Activated CD8-positive, alpha-beta memory T cell treated with anti-CD3 and anti-CD28 coated beads, Interleukin-2, amount 10 ng/mL, durations not matched to agents 7 days and 5 days (primary cell): ENCODE measurements at regions not wholly inside any gene's neighbourhood (a gene's known extent, or its start where the extent isn't known, plus 50 kb on each side); places are given as distances from the start of the nearest gene placed in this dataset.

Source experiments
- ATAC-seq: fragments of 150-1000 bp; cut with Tn5 transposase; one replicate; pipeline ENCODE4 v1.10.0; 2021; ENCODE audit warnings: moderate library complexity
- CTCF ChIA-PET: fragments of 350-600 bp; sonication (Branson Sonifier 250); formaldehyde crosslinking; loops from one replicate; lab custom pipeline; 2021; ENCODE audit warnings: antibody characterized with exemption; lab: Charles Lee
- DNase-seq: peaks from one replicate; pipeline ENCODE4 v3.0.0-alpha.2; 2020
- H3K27ac Mint-ChIP-seq: one replicate; pipeline ENCODE4 v1.8.0; 2021; ENCODE audit warnings: mild to moderate bottlenecking, mixed read lengths
- H3K27me3 Mint-ChIP-seq: one replicate; pipeline ENCODE4 v1.8.0; 2021; ENCODE audit warnings: mixed read lengths
- H3K36me3 Mint-ChIP-seq: one replicate; pipeline ENCODE4 v1.8.0; 2021; ENCODE audit warnings: mild to moderate bottlenecking, mixed read lengths
- H3K4me1 Mint-ChIP-seq: one replicate; pipeline ENCODE4 v1.8.0; 2021; ENCODE audit warnings: mixed read lengths
- H3K4me3 Mint-ChIP-seq: one replicate; pipeline ENCODE4 v1.8.0; 2021; ENCODE audit warnings: mild to moderate bottlenecking, moderate library complexity, mixed read lengths
- H3K9me3 Mint-ChIP-seq: one replicate; pipeline ENCODE4 v1.8.0; 2022; ENCODE audit warnings: low read depth, mixed read lengths

GRCh38 chr1:94617134-94617805 lies 75.7 kb upstream of the F3 start:
- Mint-ChIP-seq H3K4me3 (no peak overlapping the region), H3K36me3 (no peaks in the 10 kb centered on the region), H3K4me1 (peaks cover 4% of the 10 kb centered on the region), H3K9me3 (no peaks in the 10 kb centered on the region), H3K27me3 (no peaks in the 10 kb centered on the region), H3K27ac (no peak overlapping the region)
- ATAC-seq: no peak
- no peak for DNase-seq
- CTCF ChIA-PET: no interaction called here

GRCh38 chr1:94616506-94616905 lies 74.9 kb upstream of the F3 start:
- CTCF ChIA-PET: no interaction called here
- no peak overlapping the region for H3K4me3 Mint-ChIP-seq
- H3K27ac Mint-ChIP-seq: no peak overlapping the region
- ATAC-seq: no peak
- H3K4me1 Mint-ChIP-seq: peaks cover 4% of the 10 kb centered on the region
- no peaks in the 10 kb centered on the region for H3K9me3 Mint-ChIP-seq
- no peaks in the 10 kb centered on the region for H3K36me3 Mint-ChIP-seq
- no peak for DNase-seq
- H3K27me3 Mint-ChIP-seq: no peaks in the 10 kb centered on the region

- Mint-ChIP-seq H3K9me3 (no peaks in the 10 kb centered on the region), H3K36me3 (no peaks in the 10 kb centered on the region), H3K27ac (no peak overlapping the region), H3K27me3 (no peaks in the 10 kb centered on the region), H3K4me3 (no peak overlapping the region), H3K4me1 (peaks cover 4% of the 10 kb centered on the region)
- DNase-seq: no peak
- no peak for ATAC-seq
- CTCF ChIA-PET: no interaction called here
Observed at GRCh38 chr1:94614996-94615395, 73.4 kb upstream of the F3 start.

- Mint-ChIP-seq H3K9me3 (no peaks in the 10 kb centered on the region), H3K4me1 (peaks cover 4% of the 10 kb centered on the region), H3K27me3 (no peaks in the 10 kb centered on the region), H3K36me3 (no peaks in the 10 kb centered on the region), H3K4me3 (no peak overlapping the region), H3K27ac (no peak overlapping the region)
- no peak for DNase-seq
- CTCF ChIA-PET: no interaction called here
- no peak for ATAC-seq
Observed at GRCh38 chr1:94614168-94614815, 72.7 kb upstream of the F3 start.

- Mint-ChIP-seq H3K4me1 (peaks cover 4% of the 10 kb centered on the region), H3K9me3 (no peaks in the 10 kb centered on the region), H3K27ac (no peak overlapping the region), H3K27me3 (peaks cover 2% of the 10 kb centered on the region), H3K36me3 (no peaks in the 10 kb centered on the region), H3K4me3 (no peak overlapping the region)
- no peak for DNase-seq
- CTCF ChIA-PET: no interaction called here
- ATAC-seq: no peak
Observed at GRCh38 chr1:94612525-94613204, 71.1 kb upstream of the F3 start.

- H3K4me3 Mint-ChIP-seq: no peak overlapping the region
- CTCF ChIA-PET: no interaction called here
- no peak overlapping the region for H3K27ac Mint-ChIP-seq
- H3K36me3 Mint-ChIP-seq: no peaks in the 10 kb centered on the region
- peaks cover 4% of the 10 kb centered on the region for H3K4me1 Mint-ChIP-seq
- no peaks in the 10 kb centered on the region for H3K9me3 Mint-ChIP-seq
- no peak for DNase-seq
- peaks cover 2% of the 10 kb centered on the region for H3K27me3 Mint-ChIP-seq
- ATAC-seq: no peak
Observed at GRCh38 chr1:94611681-94612475, 70.3 kb upstream of the F3 start.

- CTCF ChIA-PET: no interaction called here
- DNase-seq (no peak), ATAC-seq (no peak)
- Mint-ChIP-seq H3K36me3 (no peaks in the 10 kb centered on the region), H3K27me3 (peaks cover 4% of the 10 kb centered on the region), H3K9me3 (no peaks in the 10 kb centered on the region), H3K4me1 (peaks cover 2% of the 10 kb centered on the region), H3K4me3 (no peak overlapping the region), H3K27ac (no peak overlapping the region)
Observed at GRCh38 chr1:94609619-94610018, 68.1 kb upstream of the F3 start.

- ATAC-seq (no peak), DNase-seq (no peak)
- H3K27me3 Mint-ChIP-seq: peaks cover 4% of the 10 kb centered on the region
- no peak overlapping the region for H3K27ac Mint-ChIP-seq
- H3K4me3 Mint-ChIP-seq: no peak overlapping the region
- CTCF ChIA-PET: no interaction called here
- no peaks in the 10 kb centered on the region for H3K36me3 Mint-ChIP-seq
- H3K9me3 Mint-ChIP-seq: no peaks in the 10 kb centered on the region
- H3K4me1 Mint-ChIP-seq: peaks cover 2% of the 10 kb centered on the region
Observed at GRCh38 chr1:94608852-94609530, 67.4 kb upstream of the F3 start.

- H3K4me1 Mint-ChIP-seq: peaks cover 3% of the 10 kb centered on the region
- no peak for DNase-seq
- no peaks in the 10 kb centered on the region for H3K9me3 Mint-ChIP-seq
- peaks cover 11% of the 10 kb centered on the region for H3K27me3 Mint-ChIP-seq
- no peak for ATAC-seq
- no peaks in the 10 kb centered on the region for H3K36me3 Mint-ChIP-seq
- H3K4me3 Mint-ChIP-seq: no peak overlapping the region
- H3K27ac Mint-ChIP-seq: no peak overlapping the region
- CTCF ChIA-PET: no interaction called here
Observed at GRCh38 chr1:94608142-94608851, 66.7 kb upstream of the F3 start.

- H3K9me3 Mint-ChIP-seq: no peaks in the 10 kb centered on the region
- peaks cover 15% of the 10 kb centered on the region for H3K27me3 Mint-ChIP-seq
- no peak for DNase-seq
- no peak overlapping the region for H3K4me3 Mint-ChIP-seq
- no peak overlapping the region for H3K27ac Mint-ChIP-seq
- peaks cover 10% of the 10 kb centered on the region for H3K4me1 Mint-ChIP-seq
- CTCF ChIA-PET: no interaction called here
- H3K36me3 Mint-ChIP-seq: no peaks in the 10 kb centered on the region
- no peak for ATAC-seq
Observed at GRCh38 chr1:94607398-94607797, 65.8 kb upstream of the F3 start.

GRCh38 chr1:94606471-94606870 lies 64.9 kb upstream of the F3 start:
- Mint-ChIP-seq H3K27me3 (peaks cover 20% of the 10 kb centered on the region), H3K27ac (no peak overlapping the region), H3K4me3 (no peak overlapping the region), H3K9me3 (no peaks in the 10 kb centered on the region), H3K4me1 (peaks cover 13% of the 10 kb centered on the region), H3K36me3 (no peaks in the 10 kb centered on the region)
- ATAC-seq: no peak
- CTCF ChIA-PET: no interaction called here
- no peak for DNase-seq

GRCh38 chr1:94603663-94604062 lies 62.1 kb upstream of the F3 start:
- Mint-ChIP-seq H3K27ac (no peak overlapping the region), H3K36me3 (no peaks in the 10 kb centered on the region), H3K27me3 (peaks cover 39% of the 10 kb centered on the region), H3K9me3 (no peaks in the 10 kb centered on the region), H3K4me3 (no peak overlapping the region), H3K4me1 (peaks cover 13% of the 10 kb centered on the region)
- CTCF ChIA-PET: no interaction called here
- ATAC-seq (no peak), DNase-seq (no peak)
